AG09319 (cell line): ENCODE measurements at regions not wholly inside any gene's neighbourhood (a gene's known extent, or its start where the extent isn't known, plus 50 kb on each side); places are given as distances from the start of the nearest gene placed in this dataset.

Experiments
- DNase-seq: peaks from one replicate; pipeline ENCODE4 v3.0.0-alpha.2; 2010; ENCODE audit warnings: low read depth; ENCODE audit errors: extremely low read depth
- TF ChIP-seq, protein P1 (sequence below): IDR thresholded peaks from 2 replicates; pipeline ENCODE4 v1.5.1; 2011; ENCODE audit warnings: low read depth, mild to moderate bottlenecking, inconsistent platforms, low read length, moderate library complexity

DNA sequence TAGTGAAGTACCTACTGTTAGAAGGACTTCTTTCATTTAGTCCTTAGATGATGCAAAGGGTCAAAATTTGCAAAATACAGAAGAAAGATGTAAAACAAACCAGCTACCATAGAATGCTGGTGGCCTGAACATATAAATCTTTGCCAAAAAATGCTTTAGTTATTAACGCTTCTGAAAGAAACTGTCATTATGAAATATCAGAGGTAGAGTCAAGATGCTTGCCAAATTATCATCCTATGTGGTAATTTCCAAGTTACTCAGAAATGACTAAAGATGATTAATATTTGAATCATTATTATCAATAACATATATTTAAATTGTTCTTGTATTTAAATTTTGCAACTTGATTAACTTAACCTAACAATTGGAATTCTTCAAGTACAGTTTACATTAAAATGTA is 588.4 kb upstream of the FAM241A start:
- DNase-seq, result no peak
- TF ChIP-seq, protein P1, sequence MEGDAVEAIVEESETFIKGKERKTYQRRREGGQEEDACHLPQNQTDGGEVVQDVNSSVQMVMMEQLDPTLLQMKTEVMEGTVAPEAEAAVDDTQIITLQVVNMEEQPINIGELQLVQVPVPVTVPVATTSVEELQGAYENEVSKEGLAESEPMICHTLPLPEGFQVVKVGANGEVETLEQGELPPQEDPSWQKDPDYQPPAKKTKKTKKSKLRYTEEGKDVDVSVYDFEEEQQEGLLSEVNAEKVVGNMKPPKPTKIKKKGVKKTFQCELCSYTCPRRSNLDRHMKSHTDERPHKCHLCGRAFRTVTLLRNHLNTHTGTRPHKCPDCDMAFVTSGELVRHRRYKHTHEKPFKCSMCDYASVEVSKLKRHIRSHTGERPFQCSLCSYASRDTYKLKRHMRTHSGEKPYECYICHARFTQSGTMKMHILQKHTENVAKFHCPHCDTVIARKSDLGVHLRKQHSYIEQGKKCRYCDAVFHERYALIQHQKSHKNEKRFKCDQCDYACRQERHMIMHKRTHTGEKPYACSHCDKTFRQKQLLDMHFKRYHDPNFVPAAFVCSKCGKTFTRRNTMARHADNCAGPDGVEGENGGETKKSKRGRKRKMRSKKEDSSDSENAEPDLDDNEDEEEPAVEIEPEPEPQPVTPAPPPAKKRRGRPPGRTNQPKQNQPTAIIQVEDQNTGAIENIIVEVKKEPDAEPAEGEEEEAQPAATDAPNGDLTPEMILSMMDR, result no peak

DNA sequence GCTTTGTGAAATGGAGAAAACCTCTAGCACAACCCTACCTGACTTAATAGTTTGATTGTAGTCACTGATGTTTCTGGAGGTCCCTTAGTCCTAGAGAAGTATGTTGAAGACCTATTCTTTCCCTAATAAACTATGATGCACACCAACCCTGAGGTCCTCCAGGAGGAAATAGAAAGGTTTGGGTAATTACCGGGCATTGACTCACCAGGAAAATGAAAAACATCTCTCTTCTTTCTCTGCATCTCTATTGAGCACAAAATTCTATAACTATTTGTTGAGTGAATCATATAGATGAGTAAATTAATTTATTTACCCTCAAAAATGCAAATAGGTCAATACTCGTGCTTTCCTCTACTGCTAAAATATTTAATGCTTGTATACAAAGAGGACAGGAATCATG is 582.4 kb upstream of the FAM241A start:
- TF ChIP-seq, protein P1, result no peak
- DNase-seq, result no peak

DNA sequence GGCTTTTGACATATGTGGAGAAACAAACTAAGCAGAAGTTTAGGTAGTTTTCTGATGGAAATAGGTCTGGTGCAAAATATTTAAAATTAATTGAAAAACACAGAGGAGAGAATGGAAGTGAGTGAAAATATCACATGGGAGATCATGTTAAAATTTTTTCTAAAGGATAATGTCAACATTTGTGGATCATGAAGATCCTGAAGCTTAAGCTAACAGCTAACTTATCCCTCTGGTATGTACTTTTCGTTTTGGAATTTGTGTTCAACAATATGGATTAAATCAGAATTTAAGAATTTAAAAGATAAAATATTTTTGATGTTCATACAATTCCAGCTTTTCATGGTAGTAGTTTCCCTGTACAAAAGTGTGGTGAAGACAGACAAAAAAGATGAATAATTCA is 572.8 kb upstream of the FAM241A start:
- no peak for DNase-seq
- TF ChIP-seq, protein P1, result no peak

DNA sequence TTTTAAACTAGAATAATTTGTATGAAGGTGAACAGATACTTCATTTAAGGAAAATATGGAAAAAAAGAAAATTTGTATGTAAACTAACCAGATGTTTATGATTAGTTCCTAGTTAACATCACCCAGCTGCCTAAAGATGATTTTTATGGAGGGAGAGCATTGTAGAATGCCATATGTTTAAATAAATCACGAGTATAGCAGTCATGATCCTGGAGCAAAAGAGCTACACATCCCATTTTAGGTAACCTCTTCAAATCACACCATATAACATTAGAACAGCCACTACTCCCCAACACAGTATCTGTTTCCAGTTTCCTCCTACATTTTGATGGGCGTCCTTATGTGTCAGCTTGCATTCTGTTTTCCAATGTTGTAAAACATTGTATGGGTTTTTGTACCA is 571.9 kb upstream of the FAM241A start:
- no peak for DNase-seq
- TF ChIP-seq, protein P1, result no peak

DNA sequence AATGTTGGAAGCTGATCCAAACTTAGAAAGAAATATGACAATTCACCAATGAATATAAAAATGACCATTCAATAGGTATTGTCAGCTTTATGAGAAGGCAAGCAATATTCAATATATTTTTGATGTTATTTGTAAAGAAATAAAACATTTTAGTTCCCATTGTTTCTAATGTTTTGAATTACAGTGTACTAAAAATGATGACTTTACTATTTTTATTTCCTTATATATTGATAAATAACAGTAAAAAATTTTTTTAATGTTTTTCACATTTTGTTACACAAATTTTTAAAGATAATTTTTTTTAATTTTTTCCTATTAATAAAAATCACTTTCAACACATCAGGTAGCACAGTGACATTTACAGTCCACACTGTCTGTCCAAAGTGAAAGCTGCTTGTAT is 565.5 kb upstream of the FAM241A start:
- TF ChIP-seq, protein P1, result no peak
- DNase-seq, result no peak

DNA sequence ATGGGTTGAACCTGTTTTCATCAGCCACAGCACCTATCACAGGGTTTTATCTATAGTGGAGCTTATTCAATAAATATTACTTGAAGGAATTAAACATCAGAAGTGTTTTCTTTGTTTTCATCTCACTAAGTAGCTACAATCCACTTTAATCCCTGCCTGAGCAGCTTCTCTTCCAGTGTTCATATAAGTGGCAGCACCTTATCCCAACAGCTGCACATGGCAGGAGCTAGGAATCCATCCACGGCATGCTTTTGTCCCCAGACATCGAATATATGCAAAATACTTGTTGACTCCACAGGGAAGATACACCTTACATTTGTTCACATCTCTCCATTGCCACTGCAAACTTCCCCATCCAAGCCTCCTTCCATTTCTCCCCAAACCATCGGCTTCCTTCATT is 549.8 kb upstream of the FAM241A start:
- DNase-seq, result no peak
- TF ChIP-seq, protein P1, result no peak

DNA sequence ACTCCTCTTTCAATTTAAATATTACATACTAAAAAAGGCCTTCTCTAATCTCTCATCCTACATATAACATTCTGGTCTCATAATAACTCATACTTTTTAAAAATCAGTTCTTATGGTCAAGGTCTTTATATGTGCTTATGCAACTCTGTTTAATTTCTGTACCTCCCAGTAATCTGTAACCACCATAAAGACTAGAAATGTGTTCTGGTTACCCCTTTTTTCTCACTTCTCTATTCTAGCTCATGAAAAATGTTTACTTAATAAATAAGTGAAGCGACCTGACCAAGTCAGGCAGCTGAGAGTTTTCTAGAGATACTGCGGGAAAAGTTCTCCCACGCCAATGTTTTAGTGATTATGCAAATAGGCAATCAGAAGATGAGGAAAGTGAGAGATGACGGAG is 548.8 kb upstream of the FAM241A start:
- no peak for DNase-seq
- TF ChIP-seq, protein P1, result no peak
